ENCODE measurements at regions not wholly inside any gene's neighbourhood (a gene's known extent, or its start where the extent isn't known, plus 50 kb on each side); places are given as distances from the start of the nearest gene placed in this dataset.

DNA sequence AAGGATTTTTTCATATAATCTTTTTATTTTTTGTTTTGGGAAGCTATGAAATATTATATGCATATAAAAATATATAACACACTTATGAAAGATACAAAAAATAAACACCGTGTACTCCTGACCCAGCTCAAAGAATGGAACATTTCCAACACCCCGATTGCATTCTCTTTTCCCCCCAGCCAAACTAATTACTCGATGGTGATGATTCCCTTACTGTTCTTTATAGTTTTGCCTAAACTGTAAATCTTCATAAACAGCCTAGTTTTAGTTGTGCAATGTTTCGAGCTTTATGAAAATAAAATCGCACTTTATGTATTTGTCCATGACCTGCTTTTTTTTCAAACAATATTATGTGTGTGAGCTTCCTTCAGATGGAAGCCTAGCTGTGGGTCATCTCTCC is 352.0 kb upstream of the KAZN start:
- ATAC-seq (replicated peaks): no peak

DNA sequence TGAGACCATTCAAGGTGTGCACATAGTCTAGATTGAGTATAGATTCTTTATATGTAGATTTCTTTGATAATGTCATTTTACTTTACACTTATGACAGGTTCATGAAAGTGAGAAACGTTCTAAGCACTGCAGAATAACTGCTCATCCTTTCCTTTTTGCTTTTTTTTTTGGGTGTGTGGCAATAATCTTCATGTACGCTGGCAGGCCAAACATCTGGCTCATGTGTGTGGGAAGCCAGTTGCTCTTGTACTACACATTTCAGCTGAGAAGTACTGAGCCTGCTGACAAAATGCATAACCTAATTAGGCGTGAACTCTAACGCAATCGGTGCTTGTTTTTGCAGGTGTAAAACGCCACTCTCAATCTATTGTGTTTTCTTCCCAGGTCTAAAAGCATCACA is 350.8 kb upstream of the KAZN start:
- H3K4me1 Mint-ChIP-seq: no peaks in the 10 kb centered on the region
- peaks cover 17% of the 10 kb centered on the region for H3K27me3 Mint-ChIP-seq
- ATAC-seq (replicated peaks): no peak
- H3K9me3 Mint-ChIP-seq: no peaks in the 10 kb centered on the region
- H3K4me3 Mint-ChIP-seq: no peak overlapping the region
- H3K36me3 Mint-ChIP-seq (ENCODE audit: low read depth): no peaks in the 10 kb centered on the region
- no peak overlapping the region for H3K27ac Mint-ChIP-seq

More for the DNA sequence above, 352.0 kb upstream of the KAZN start:
- no peaks in the 10 kb centered on the region for H3K36me3 Mint-ChIP-seq (ENCODE audit: low read depth)
- no peaks in the 10 kb centered on the region for H3K4me1 Mint-ChIP-seq
- H3K27me3 Mint-ChIP-seq: peaks cover 17% of the 10 kb centered on the region
- H3K27ac Mint-ChIP-seq: no peak overlapping the region
- no peak overlapping the region for H3K4me3 Mint-ChIP-seq
- H3K9me3 Mint-ChIP-seq: no peaks in the 10 kb centered on the region

DNA sequence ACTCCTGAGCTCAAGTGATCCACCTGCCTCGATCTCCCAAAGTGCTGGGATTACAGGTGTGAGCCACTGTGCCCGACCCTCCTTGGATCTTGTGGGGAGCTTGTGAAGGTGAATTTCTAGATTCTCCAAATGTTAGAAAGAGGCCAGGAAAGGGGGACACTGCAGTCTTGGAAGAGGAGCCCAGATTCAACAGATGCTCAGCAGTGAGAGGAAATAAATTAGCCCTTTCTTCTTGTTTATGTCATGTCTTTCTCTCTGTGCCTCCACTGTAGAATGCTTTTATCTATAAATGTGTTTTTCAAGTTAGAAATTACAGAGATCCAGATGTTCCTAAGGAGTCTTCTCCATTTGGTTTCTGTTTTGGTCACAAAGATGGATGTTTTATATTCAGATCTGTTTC is 346.6 kb upstream of the KAZN start:
- Mint-ChIP-seq H3K9me3 (peaks cover 3% of the 10 kb centered on the region), H3K36me3 (ENCODE audit: low read depth) (no peaks in the 10 kb centered on the region), H3K27ac (no peak overlapping the region), H3K27me3 (peaks cover 3% of the 10 kb centered on the region), H3K4me1 (no peaks in the 10 kb centered on the region), H3K4me3 (no peak overlapping the region)
- ATAC-seq (replicated peaks): no peak

DNA sequence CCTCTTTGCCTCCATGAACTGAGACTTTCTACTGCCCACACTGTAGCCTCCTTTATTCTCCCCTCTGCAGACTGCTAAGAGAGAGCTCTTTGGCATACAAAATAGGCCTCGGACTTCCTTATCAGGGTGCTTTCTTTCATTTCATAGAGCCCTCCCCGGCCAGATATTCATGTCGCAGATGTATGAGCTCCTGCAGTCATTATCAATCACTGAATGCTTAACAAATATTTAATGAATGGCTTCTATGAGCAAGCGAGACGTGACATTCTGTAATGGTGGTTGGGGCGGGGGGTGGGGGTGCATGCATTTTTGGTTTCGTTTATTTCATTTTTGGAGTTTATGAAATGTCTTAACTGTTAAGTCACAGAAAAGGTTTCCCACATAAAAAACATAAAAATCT is 344.8 kb upstream of the KAZN start:
- peaks cover 3% of the 10 kb centered on the region for H3K27me3 Mint-ChIP-seq
- H3K27ac Mint-ChIP-seq: no peak overlapping the region
- H3K4me3 Mint-ChIP-seq: no peak overlapping the region
- peaks cover 3% of the 10 kb centered on the region for H3K9me3 Mint-ChIP-seq
- H3K4me1 Mint-ChIP-seq: no peaks in the 10 kb centered on the region
- ATAC-seq (replicated peaks): no peak
- no peaks in the 10 kb centered on the region for H3K36me3 Mint-ChIP-seq (ENCODE audit: low read depth)

DNA sequence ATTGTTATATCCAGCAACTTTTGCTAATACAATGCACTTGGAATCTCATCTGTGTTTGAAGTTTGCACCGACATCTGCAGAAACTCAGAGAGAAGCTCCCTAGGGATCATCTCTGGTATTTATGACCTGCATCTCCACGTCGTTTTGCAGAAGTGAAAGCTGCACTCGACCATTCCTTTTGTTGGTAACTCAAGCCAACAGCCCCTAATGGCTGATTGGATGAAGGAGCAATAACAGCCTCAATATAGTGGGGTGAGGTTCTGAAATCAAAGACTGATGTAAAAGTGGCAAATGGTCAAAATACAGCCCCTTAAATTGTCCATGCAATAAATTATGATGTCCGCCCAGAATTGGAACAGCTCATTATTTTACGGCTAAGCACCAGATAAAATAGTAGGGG is 344.2 kb upstream of the KAZN start:
- ATAC-seq (replicated peaks): no peak
- peaks cover 3% of the 10 kb centered on the region for H3K27me3 Mint-ChIP-seq
- H3K36me3 Mint-ChIP-seq (ENCODE audit: low read depth): no peaks in the 10 kb centered on the region
- H3K27ac Mint-ChIP-seq: no peak overlapping the region
- H3K4me3 Mint-ChIP-seq: no peak overlapping the region
- H3K4me1 Mint-ChIP-seq: no peaks in the 10 kb centered on the region
- H3K9me3 Mint-ChIP-seq: peaks cover 3% of the 10 kb centered on the region

DNA sequence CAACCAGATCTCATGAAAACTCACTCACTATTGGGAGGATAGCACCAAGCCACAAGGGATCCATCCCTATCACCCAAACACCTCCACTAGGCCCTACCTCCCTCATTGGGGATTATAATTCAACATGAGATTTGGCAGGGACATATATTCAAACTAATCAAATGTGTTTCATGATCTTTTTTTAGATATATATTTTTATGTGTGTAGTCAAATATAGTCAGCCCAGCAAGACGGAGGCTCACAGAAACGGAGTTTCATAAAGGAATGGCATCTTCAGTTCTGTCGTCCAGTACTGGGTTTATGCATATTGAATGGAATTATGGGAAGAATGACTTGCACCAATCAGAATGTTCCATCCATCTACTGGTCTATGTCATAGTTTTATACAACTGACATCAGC is 343.3 kb upstream of the KAZN start:
- ATAC-seq (replicated peaks): no peak
- Mint-ChIP-seq H3K9me3 (peaks cover 3% of the 10 kb centered on the region), H3K27me3 (peaks cover 3% of the 10 kb centered on the region), H3K4me3 (no peak overlapping the region), H3K4me1 (no peaks in the 10 kb centered on the region), H3K27ac (no peak overlapping the region), H3K36me3 (ENCODE audit: low read depth) (no peaks in the 10 kb centered on the region)

DNA sequence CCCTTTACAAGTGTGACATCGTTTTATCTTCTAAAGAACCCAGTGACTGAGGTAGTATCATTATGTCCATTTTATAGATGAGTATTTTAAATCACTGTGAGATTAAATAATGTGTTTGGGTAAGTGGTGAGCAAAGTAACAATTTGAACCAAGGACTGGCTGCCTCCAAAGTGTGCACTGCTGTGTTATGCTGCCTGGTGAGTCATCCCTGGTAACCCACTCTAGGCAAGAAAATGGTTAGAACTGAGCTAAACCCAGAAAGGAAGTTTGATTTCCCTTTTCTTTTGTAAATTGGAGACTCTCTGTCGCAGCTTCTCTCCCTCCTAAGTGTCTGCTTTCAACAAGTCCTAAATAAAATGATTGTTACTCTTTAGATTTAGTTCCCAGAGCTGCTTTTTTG is 342.8 kb upstream of the KAZN start:
- H3K36me3 Mint-ChIP-seq (ENCODE audit: low read depth): no peaks in the 10 kb centered on the region
- H3K4me1 Mint-ChIP-seq: no peaks in the 10 kb centered on the region
- no peak for ATAC-seq (replicated peaks)
- no peak overlapping the region for H3K4me3 Mint-ChIP-seq
- H3K27ac Mint-ChIP-seq: no peak overlapping the region
- H3K27me3 Mint-ChIP-seq: peaks cover 3% of the 10 kb centered on the region
- H3K9me3 Mint-ChIP-seq: peaks cover 3% of the 10 kb centered on the region

DNA sequence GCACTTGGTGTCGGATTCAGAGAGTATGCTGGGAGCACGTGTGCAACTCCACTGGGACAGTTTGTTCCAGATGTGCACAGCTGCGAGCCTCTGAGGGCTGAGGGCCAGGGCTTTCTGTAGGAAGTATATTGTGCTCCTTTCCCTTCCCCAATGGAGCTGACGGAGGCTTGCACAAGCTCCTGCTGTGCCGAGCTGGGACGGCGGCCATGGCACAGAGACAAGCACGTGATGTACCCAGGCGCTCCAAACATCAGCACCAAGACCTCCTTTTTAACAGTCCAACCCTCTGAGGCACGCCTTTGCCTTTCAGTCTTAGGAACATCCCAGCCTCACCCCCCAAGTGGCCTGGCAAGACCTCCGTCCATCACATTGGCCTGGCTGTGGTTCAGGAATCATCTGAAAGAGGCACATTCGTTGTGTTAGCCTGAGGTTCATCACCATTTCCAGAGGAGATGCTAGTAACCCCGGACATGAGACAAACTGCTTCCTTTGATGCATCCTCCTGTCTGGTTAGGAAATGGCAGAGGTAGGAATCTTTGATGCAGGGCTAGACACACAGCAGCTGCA is 339.2 kb upstream of the KAZN start:
- peaks cover 8% of the 10 kb centered on the region for H3K27me3 Mint-ChIP-seq
- peaks cover 3% of the 10 kb centered on the region for H3K9me3 Mint-ChIP-seq
- H3K36me3 Mint-ChIP-seq (ENCODE audit: low read depth): no peaks in the 10 kb centered on the region
- no peaks in the 10 kb centered on the region for H3K4me1 Mint-ChIP-seq
- no peak overlapping the region for H3K27ac Mint-ChIP-seq
- no peak overlapping the region for H3K4me3 Mint-ChIP-seq
- no peak for ATAC-seq (replicated peaks)

DNA sequence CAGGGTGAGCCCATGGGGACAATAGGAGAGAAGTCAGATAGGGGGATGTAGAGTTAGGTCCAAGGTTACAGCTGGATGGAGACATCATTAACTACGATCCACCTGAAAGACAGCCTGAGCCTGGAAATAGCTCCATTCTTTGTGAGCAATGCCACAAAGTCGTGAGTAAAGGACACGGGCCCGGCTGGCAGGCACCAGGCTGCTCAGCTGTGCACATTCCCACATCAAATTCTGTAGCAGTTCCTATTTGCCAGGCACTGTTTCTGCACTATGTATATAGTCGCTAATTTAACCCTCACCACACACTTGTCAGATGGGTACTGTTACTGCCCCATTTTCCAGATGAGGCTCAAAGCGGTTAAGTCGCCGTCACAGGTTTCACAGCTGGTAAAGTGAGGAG is 338.0 kb upstream of the KAZN start:
- Mint-ChIP-seq H3K4me1 (no peaks in the 10 kb centered on the region), H3K4me3 (no peak overlapping the region)

DNA sequence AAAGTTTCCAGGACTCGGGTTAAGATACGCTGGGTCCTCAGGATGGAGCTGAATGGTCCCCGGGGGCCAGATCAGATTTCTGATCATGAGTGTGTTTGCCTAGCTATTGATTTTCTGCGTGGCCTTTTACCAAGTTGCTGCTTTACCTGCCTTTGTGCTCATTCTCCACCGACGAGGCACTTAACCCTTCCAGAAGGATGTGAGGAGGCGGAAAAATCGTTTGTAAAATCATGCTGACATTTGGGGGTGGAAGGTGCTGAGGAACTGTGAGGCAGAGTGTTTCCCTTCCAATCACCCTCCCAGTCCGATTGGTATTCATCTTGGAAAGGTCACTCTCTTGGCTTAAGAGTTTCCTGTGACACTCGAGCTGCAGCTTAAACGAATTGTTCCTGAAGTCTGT is 337.1 kb upstream of the KAZN start:
- H3K27ac Mint-ChIP-seq: no peak overlapping the region
- H3K4me3 Mint-ChIP-seq: no peak overlapping the region
- no peak for ATAC-seq (replicated peaks)
- H3K36me3 Mint-ChIP-seq (ENCODE audit: low read depth): no peaks in the 10 kb centered on the region
- H3K27me3 Mint-ChIP-seq: peaks cover 12% of the 10 kb centered on the region
- no peaks in the 10 kb centered on the region for H3K4me1 Mint-ChIP-seq
- H3K9me3 Mint-ChIP-seq: no peaks in the 10 kb centered on the region

More for the DNA sequence above, 338.0 kb upstream of the KAZN start:
- ATAC-seq (replicated peaks): no peak
- Mint-ChIP-seq H3K9me3 (peaks cover 3% of the 10 kb centered on the region), H3K27ac (no peak overlapping the region), H3K27me3 (peaks cover 12% of the 10 kb centered on the region), H3K36me3 (ENCODE audit: low read depth) (no peaks in the 10 kb centered on the region)

DNA sequence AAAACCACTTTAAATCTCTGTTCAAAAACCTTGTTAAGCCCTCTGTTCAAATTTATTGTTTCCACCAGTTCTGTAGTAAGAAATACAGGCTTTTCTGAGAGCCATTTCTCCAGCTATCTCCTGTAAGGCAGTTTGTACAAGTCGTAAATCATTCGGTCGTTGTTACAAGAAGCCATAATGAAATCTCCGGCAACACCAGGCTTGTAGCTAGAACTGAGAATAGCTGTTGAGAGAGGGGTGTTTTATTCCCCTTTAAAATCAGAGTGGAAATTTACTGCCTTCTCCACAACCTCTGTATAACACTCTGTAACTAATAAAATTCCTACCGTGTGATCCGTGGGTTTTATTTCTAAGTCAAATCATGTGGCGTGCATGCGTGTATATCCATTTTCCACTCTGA is 335.8 kb upstream of the KAZN start:
- Mint-ChIP-seq H3K36me3 (ENCODE audit: low read depth) (no peaks in the 10 kb centered on the region), H3K27me3 (peaks cover 12% of the 10 kb centered on the region), H3K27ac (no peak overlapping the region), H3K4me3 (no peak overlapping the region), H3K9me3 (no peaks in the 10 kb centered on the region), H3K4me1 (no peaks in the 10 kb centered on the region)
- ATAC-seq (replicated peaks): no peak

DNA sequence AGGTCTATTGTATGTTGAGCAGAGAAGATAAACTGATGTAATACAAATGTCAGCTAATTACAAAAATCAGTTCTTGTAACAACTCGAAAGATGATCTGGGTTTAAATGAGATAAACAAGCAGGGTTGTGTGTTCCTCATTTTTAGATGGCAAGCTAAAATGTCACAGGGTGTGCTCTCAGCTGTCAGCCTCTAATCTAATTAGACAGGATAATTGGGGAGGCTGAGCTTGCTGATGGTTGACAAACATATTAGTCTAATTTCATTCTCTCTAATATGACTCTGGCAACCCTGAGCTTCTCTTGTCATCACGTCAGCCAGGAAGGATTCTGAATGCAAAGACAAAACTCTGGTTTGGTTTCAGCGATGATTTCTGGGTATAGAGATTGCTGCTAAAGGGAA is 335.3 kb upstream of the KAZN start:
- Mint-ChIP-seq H3K36me3 (ENCODE audit: low read depth) (no peaks in the 10 kb centered on the region), H3K4me1 (no peaks in the 10 kb centered on the region)
- no peak for ATAC-seq (replicated peaks)

DNA sequence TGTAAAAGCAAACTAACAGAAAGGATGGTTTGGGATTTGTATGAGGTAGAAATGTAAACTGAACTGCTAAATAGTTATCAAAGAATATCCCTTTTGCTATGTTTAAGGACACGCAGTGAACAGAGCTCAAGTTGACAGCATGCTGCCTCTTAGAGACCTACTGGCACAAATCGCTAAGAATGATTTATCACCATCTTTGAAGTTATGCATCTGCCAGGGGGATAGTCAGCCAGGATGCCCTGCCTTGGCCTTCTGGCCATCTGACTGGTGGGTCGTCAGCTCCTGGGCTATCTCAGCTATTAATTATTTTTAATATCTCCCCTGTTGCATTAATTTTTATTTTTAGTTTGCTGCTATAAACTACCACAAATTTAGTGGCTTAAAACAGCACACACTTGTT is 334.8 kb upstream of the KAZN start:
- Mint-ChIP-seq H3K9me3 (no peaks in the 10 kb centered on the region), H3K27ac (no peak overlapping the region), H3K36me3 (ENCODE audit: low read depth) (no peaks in the 10 kb centered on the region), H3K27me3 (peaks cover 12% of the 10 kb centered on the region), H3K4me1 (no peaks in the 10 kb centered on the region), H3K4me3 (no peak overlapping the region)
- no peak for ATAC-seq (replicated peaks)

More for the DNA sequence above, 335.3 kb upstream of the KAZN start:
- Mint-ChIP-seq H3K27ac (no peak overlapping the region), H3K4me3 (no peak overlapping the region), H3K27me3 (peaks cover 12% of the 10 kb centered on the region), H3K9me3 (no peaks in the 10 kb centered on the region)

DNA sequence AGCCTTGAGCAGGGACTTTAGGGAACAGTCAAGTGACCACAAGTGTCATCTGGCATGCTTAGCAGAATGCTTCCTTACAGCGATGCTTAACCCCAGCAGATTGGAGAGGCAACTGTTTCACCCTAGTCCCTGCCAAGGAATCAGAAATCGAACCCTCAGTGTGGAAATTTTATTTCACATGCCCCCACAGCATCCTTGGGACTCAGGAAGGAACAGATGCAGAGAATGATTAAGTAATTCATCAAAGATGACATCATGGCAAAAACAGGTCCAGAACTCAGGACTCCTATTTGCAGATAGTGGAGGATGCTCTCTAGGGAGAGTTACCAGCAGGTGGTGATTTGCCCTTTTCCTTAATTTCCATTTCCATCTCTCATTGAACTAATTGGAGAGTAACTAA is 333.0 kb upstream of the KAZN start:
- no peak overlapping the region for H3K27ac Mint-ChIP-seq
- peaks cover 12% of the 10 kb centered on the region for H3K27me3 Mint-ChIP-seq
- no peaks in the 10 kb centered on the region for H3K9me3 Mint-ChIP-seq
- no peak for ATAC-seq (replicated peaks)
- H3K4me1 Mint-ChIP-seq: no peaks in the 10 kb centered on the region
- H3K4me3 Mint-ChIP-seq: no peak overlapping the region
- H3K36me3 Mint-ChIP-seq (ENCODE audit: low read depth): no peaks in the 10 kb centered on the region

DNA sequence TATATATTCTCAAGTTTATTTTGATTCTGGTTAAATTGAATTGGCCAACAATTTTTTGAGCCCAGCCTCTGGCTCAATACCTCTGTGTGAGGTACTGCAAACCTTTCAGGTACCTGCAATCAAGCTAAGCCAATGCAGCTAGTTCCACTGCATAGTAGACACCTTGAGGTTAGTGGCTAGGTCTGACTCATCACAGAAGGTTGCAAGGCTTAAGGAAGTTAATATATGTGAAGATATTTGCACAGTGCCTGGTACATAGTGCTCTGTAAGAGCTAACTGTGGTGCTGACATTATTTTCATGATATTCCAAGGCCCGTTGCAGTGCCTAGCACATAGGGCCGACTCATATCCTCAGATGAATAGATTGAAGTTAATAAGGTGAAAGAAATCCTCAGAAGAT is 330.5 kb upstream of the KAZN start:
- no peak overlapping the region for H3K4me3 Mint-ChIP-seq
- no peaks in the 10 kb centered on the region for H3K36me3 Mint-ChIP-seq (ENCODE audit: low read depth)
- H3K9me3 Mint-ChIP-seq: peaks cover 11% of the 10 kb centered on the region
- H3K27ac Mint-ChIP-seq: no peak overlapping the region
- H3K4me1 Mint-ChIP-seq: no peaks in the 10 kb centered on the region
- peaks cover 15% of the 10 kb centered on the region for H3K27me3 Mint-ChIP-seq
- no peak for ATAC-seq (replicated peaks)

DNA sequence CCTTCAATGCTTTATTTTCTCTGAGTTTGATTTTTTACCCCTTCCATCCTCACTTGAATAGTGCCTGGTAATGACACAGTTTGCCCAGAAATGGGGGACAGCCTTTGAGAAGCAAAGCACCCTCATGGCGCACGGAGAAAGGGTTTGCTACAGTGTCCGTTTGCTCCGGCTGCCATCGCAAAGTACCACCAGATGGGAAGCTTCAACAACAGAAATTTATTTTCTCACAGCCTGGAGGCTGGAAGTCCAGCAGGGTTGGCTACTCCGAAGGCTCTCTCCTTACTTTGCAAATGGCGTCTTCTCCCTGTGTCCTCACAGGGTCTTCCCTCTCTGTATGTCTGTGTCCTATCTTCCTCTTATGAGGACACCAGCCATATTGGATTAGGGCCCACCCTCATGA is 327.7 kb upstream of the KAZN start:
- H3K4me1 Mint-ChIP-seq: no peaks in the 10 kb centered on the region
- H3K9me3 Mint-ChIP-seq: peaks cover 11% of the 10 kb centered on the region
- peaks cover 5% of the 10 kb centered on the region for H3K27me3 Mint-ChIP-seq
- no peaks in the 10 kb centered on the region for H3K36me3 Mint-ChIP-seq (ENCODE audit: low read depth)
- ATAC-seq (replicated peaks): no peak
- H3K27ac Mint-ChIP-seq: no peak overlapping the region
- H3K4me3 Mint-ChIP-seq: no peak overlapping the region
